ENCODE measurements at regions not wholly inside any gene's neighbourhood (a gene's known extent, or its start where the extent isn't known, plus 50 kb on each side); places are given as distances from the start of the nearest gene placed in this dataset.

GRCh38 chr12:89087149-89087825 is 265.0 kb downstream of the DUSP6 start:
- Histone ChIP-seq H3K4me2 (no peak overlapping the region), H3K4me3 (no peak overlapping the region), H3K27ac (no peak overlapping the region), H3K4me1 (no peaks in the 10 kb centered on the region), H3K9me3 (peaks cover 22% of the 10 kb centered on the region)
- POLR2A ChIA-PET: no interaction called here
- TF ChIP-seq, protein P1, sequence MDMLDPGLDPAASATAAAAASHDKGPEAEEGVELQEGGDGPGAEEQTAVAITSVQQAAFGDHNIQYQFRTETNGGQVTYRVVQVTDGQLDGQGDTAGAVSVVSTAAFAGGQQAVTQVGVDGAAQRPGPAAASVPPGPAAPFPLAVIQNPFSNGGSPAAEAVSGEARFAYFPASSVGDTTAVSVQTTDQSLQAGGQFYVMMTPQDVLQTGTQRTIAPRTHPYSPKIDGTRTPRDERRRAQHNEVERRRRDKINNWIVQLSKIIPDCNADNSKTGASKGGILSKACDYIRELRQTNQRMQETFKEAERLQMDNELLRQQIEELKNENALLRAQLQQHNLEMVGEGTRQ (IDR thresholded peaks at IDR 0.05): no peak
- TF ChIP-seq POLR2A (IDR thresholded peaks at IDR 0.05; ENCODE audit: low read length) (no peak), CBX2 (IDR thresholded peaks at IDR 0.05; ENCODE audit: borderline replicate concordance, low read depth) (no peak), FOXS1 (CRISPR knock-in tag; IDR thresholded peaks at IDR 0.05) (no peak), RAD21 (conservative IDR thresholded peaks at IDR 0.05 in 1 of 2, IDR thresholded peaks at IDR 0.05 in 1 of 2) (no peak), CTCF (IDR thresholded peaks at IDR 0.05) (no peak), GATA3 (IDR thresholded peaks at IDR 0.05; ENCODE audit: borderline replicate concordance) (no peak), HEYL (CRISPR knock-in tag; IDR thresholded peaks at IDR 0.05) (no peak), NR3C1 (IDR thresholded peaks at IDR 0.05) (no peak), EHF (CRISPR knock-in tag; IDR thresholded peaks at IDR 0.05) (no peak), HOXB13 (CRISPR knock-in tag; IDR thresholded peaks at IDR 0.05; ENCODE audit: low read depth) (no peak), RARB (CRISPR knock-in tag; IDR thresholded peaks at IDR 0.05) (no peak), EHMT2 (IDR thresholded peaks at IDR 0.05; ENCODE audit: low read depth) (no peak), FOSL2 (IDR thresholded peaks at IDR 0.05) (no peak), FOSL2 (CRISPR knock-in tag; IDR thresholded peaks at IDR 0.05) (no peak)
- TF ChIP-seq, protein P2, sequence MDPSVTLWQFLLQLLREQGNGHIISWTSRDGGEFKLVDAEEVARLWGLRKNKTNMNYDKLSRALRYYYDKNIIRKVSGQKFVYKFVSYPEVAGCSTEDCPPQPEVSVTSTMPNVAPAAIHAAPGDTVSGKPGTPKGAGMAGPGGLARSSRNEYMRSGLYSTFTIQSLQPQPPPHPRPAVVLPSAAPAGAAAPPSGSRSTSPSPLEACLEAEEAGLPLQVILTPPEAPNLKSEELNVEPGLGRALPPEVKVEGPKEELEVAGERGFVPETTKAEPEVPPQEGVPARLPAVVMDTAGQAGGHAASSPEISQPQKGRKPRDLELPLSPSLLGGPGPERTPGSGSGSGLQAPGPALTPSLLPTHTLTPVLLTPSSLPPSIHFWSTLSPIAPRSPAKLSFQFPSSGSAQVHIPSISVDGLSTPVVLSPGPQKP (IDR thresholded peaks at IDR 0.05; ENCODE audit: low read depth, low read length): no peak
- DNase-seq (ENCODE audit: low read depth in 1 of 2, low spot score in 1 of 2) (no peak), ATAC-seq (no peak), FAIRE-seq (no peak)
- 20% methylated on average over 6 of the region's 6 CpGs for WGBS (ENCODE audit: missing lambda C conversion rate)
- CTCF ChIA-PET: interaction anchor here (1.2 kb wide), 1 partner anchor 160 kb away, joined by 3 read pairs; no protein-coding TSS in a partner anchor

DNA sequence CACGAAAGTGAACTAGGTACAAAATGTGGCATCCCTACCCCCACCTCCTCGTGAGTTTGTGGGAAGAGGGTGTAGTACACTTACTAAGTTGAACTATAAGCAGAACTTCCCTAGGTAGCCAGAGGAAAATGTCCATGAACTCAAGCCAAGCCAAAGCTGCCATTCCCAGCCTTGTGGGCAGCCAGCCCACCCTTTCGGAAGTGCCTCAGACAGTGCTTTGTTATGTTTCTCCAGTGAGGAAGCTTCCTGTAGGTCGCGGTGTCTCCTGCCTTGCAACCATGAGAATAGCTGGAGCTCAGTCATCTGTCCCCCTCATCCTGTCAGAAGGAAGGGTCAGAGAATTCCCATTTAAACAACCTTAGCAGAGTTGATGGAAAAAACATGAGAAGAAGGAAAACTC is 266.9 kb downstream of the DUSP6 start:
- no peak overlapping the region for H3K4me2 ChIP-seq
- TF ChIP-seq NR3C1 (IDR thresholded peaks at IDR 0.05): no peak
- no peak for TF ChIP-seq NFE2L2 (conservative IDR thresholded peaks at IDR 0.05; ENCODE audit: low read length)
- no peak for TF ChIP-seq NPAS2 (CRISPR knock-in tag; IDR thresholded peaks at IDR 0.05; ENCODE audit: borderline replicate concordance)
- TF ChIP-seq TP53 (CRISPR knock-in tag; IDR thresholded peaks at IDR 0.05): no peak
- no peak for TF ChIP-seq FOXS1 (CRISPR knock-in tag; IDR thresholded peaks at IDR 0.05)
- no peak for TF ChIP-seq ZFP36 (IDR thresholded peaks at IDR 0.05; ENCODE audit: borderline replicate concordance, partially characterized antibody)
- TF ChIP-seq RARB (CRISPR knock-in tag; IDR thresholded peaks at IDR 0.05): no peak
- TF ChIP-seq CBX2 (IDR thresholded peaks at IDR 0.05; ENCODE audit: borderline replicate concordance, low read depth): no peak
- no peak for TF ChIP-seq GATA3 (IDR thresholded peaks at IDR 0.05; ENCODE audit: borderline replicate concordance)
- TF ChIP-seq KDM1A (IDR thresholded peaks at IDR 0.05; ENCODE audit: low read depth): no peak
- TF ChIP-seq SREBF2 (IDR thresholded peaks at IDR 0.05): no peak
- no peaks in the 10 kb centered on the region for H3K4me1 ChIP-seq
- CTCF ChIA-PET: no interaction called here
- FAIRE-seq: no peak
- no peak overlapping the region for H3K4me3 ChIP-seq
- no peak overlapping the region for H3K27ac ChIP-seq
- DNase-seq (ENCODE audit: low read depth in 1 of 2, low spot score in 1 of 2): no peak
- ATAC-seq: no peak
- WGBS (ENCODE audit: missing lambda C conversion rate): 56% methylated on average over 5 of the region's 5 CpGs
- POLR2A ChIA-PET: no interaction called here
- peaks cover 6% of the 10 kb centered on the region; the same call in 1 of the 3 replicates for H3K9me3 ChIP-seq
